ENCODE measurements at regions not wholly inside any gene's neighbourhood (a gene's known extent, or its start where the extent isn't known, plus 50 kb on each side); places are given as distances from the start of the nearest gene placed in this dataset.

- TF ChIP-seq CTCF (IDR thresholded peaks at IDR 0.05), result no peak
- H3K9ac ChIP-seq (ENCODE audit: insufficient read depth, low read length, poor library complexity, severe bottlenecking), result no peak overlapping the region
- Mint-ChIP-seq H3K27me3 (ENCODE audit: low read depth in 3 of 3) (peaks cover 0 to 14% (median 8%) of the 10 kb centered on the region in 3 donors), H3K36me3 (no peaks in the 10 kb centered on the region), H3K4me1 (peaks cover 3% of the 10 kb centered on the region), H3K9me3 (peaks cover 5 to 13% (median 11%) of the 10 kb centered on the region in 7 donors), H3K27ac (no peak overlapping the region), H3K4me3 (no peak overlapping the region)
- H3K4me3 ChIP-seq (replicated peaks in 1 of 3; ENCODE audit: low read depth in 2 of 3, low read length in 3 of 3), result no peak overlapping the region
- no peaks in the 10 kb centered on the region for H3K36me3 ChIP-seq (replicated peaks in 1 of 2; ENCODE audit: control insufficient read depth in 1 of 2, insufficient read depth in 2 of 2, low read length in 2 of 2)
- intact Hi-C loops (cut with micrococcal nuclease), result no loop called here
- H3K79me2 ChIP-seq (ENCODE audit: insufficient read depth, low read length), result no peaks in the 10 kb centered on the region
- no peak overlapping the region for H3K4me2 ChIP-seq (replicated peaks; ENCODE audit: extremely low read depth, low read length, poor library complexity, severe bottlenecking)
- WGBS (ENCODE audit: insufficient coverage), result no CpG with 5 or more reads among the region's 2 CpGs
- peaks cover 1 to 2% of the 10 kb centered on the region in 2 donors for H3K9me3 ChIP-seq (replicated peaks in 1 of 2; ENCODE audit: control insufficient read depth in 1 of 2, insufficient read depth in 1 of 2, low read length in 2 of 2)
- peaks cover 2 to 7% of the 10 kb centered on the region in 2 donors for H3K27me3 ChIP-seq (ENCODE audit: control insufficient read depth in 2 of 2, insufficient read depth in 2 of 2, low read length in 2 of 2)
- H4K20me1 ChIP-seq (ENCODE audit: insufficient read depth, low read length), result no peaks in the 10 kb centered on the region
- no peak overlapping the region for H3K27ac ChIP-seq (ENCODE audit: low read depth in 1 of 2, low read length in 2 of 2)
- no peaks in the 10 kb centered on the region for H3K4me1 ChIP-seq (ENCODE audit: control insufficient read depth in 1 of 2, insufficient read depth in 2 of 2, low read length in 2 of 2)
- H2AFZ ChIP-seq (ENCODE audit: insufficient read depth, low read depth, low read length, poor library complexity, severe bottlenecking), result no peak overlapping the region
- DNase-seq, result no peak
Observed at GRCh38 chr2:217538719-217539118, 464.1 kb downstream of the TNS1 start.

DNA sequence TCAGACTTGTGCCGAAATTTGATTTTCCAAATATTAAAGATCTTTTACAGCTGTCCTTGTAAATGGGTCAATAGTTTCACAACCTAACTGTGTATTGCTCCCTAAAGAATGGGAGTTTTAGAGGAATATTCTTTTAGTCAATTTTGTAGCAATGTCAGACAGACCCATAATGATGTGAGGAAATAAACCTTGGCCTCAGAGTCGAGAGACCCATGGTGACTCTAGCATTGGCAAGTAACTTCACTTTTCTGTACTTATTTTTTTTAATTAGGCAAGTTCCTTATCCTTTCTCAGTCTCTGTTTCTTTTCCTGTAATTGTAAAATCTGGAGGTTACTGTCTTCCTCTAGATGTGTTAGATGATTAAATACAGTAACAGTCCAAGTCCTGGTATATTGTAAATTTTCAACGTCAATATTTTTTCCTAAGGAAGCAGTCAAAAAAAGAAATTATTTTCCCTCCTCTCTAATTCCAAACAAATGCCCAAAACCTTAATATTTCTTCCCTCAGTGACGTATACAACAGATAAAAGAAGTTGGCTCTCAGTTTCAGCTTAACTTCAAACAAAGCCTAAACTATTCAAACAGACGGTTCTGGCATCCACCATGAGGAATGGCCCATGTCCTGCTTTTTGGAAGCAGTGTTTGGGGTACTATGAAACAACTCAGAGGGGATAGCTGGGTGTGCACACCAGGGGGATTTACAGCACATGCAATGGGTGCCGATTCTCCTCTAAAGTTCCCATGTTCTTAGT lies 466.7 kb downstream of the TNS1 start:
- DNase-seq, result no peak
- H3K4me1 Mint-ChIP-seq, result peaks cover 3% of the 10 kb centered on the region
- H3K4me1 ChIP-seq (ENCODE audit: control insufficient read depth in 1 of 2, insufficient read depth in 2 of 2, low read length in 2 of 2), result no peaks in the 10 kb centered on the region
- no peak overlapping the region for H2AFZ ChIP-seq (ENCODE audit: insufficient read depth, low read depth, low read length, poor library complexity, severe bottlenecking)
- no peaks in the 10 kb centered on the region for H3K36me3 ChIP-seq (replicated peaks in 1 of 2; ENCODE audit: control insufficient read depth in 1 of 2, insufficient read depth in 2 of 2, low read length in 2 of 2)
- no peak overlapping the region for H3K4me3 Mint-ChIP-seq
- H3K27ac Mint-ChIP-seq, result no peak overlapping the region
- no peaks in the 10 kb centered on the region for H3K79me2 ChIP-seq (ENCODE audit: insufficient read depth, low read length)
- H3K9me3 ChIP-seq (replicated peaks in 1 of 2; ENCODE audit: control insufficient read depth in 1 of 2, insufficient read depth in 1 of 2, low read length in 2 of 2), result no peaks in the 10 kb centered on the region
- H4K20me1 ChIP-seq (ENCODE audit: insufficient read depth, low read length), result no peaks in the 10 kb centered on the region
- no peak overlapping the region for H3K4me3 ChIP-seq (replicated peaks in 1 of 3; ENCODE audit: low read depth in 2 of 3, low read length in 3 of 3)
- H3K36me3 Mint-ChIP-seq, result no peaks in the 10 kb centered on the region
- H3K27me3 Mint-ChIP-seq (ENCODE audit: low read depth in 3 of 3), result peaks cover 0 to 10% (median 8%) of the 10 kb centered on the region in 3 donors
- no peak overlapping the region for H3K4me2 ChIP-seq (replicated peaks; ENCODE audit: extremely low read depth, low read length, poor library complexity, severe bottlenecking)
- peaks cover 0 to 3% (median 1%) of the 10 kb centered on the region in 7 donors for H3K9me3 Mint-ChIP-seq
- intact Hi-C loops (cut with micrococcal nuclease), result no loop called here
- peaks cover 2 to 7% of the 10 kb centered on the region in 2 donors for H3K27me3 ChIP-seq (ENCODE audit: control insufficient read depth in 2 of 2, insufficient read depth in 2 of 2, low read length in 2 of 2)
- WGBS (ENCODE audit: insufficient coverage), result 100% methylated on average over 2 of the region's 6 CpGs
- no peak overlapping the region for H3K27ac ChIP-seq (ENCODE audit: low read depth in 1 of 2, low read length in 2 of 2)
- no peak overlapping the region for H3K9ac ChIP-seq (ENCODE audit: insufficient read depth, low read length, poor library complexity, severe bottlenecking)
- no peak for TF ChIP-seq CTCF (IDR thresholded peaks at IDR 0.05)

Measured in CD14-positive monocyte (primary cell).